ENCODE measurements at regions not wholly inside any gene's neighbourhood (a gene's known extent, or its start where the extent isn't known, plus 50 kb on each side); places are given as distances from the start of the nearest gene placed in this dataset.

GRCh38 chr16:87252269-87252970, 64.8 kb downstream of the C16orf95 start:
- no peak for DNase-seq (ENCODE audit: low spot score)
